ENCODE measurements at regions not wholly inside any gene's neighbourhood (a gene's known extent, or its start where the extent isn't known, plus 50 kb on each side); places are given as distances from the start of the nearest gene placed in this dataset.

DNA sequence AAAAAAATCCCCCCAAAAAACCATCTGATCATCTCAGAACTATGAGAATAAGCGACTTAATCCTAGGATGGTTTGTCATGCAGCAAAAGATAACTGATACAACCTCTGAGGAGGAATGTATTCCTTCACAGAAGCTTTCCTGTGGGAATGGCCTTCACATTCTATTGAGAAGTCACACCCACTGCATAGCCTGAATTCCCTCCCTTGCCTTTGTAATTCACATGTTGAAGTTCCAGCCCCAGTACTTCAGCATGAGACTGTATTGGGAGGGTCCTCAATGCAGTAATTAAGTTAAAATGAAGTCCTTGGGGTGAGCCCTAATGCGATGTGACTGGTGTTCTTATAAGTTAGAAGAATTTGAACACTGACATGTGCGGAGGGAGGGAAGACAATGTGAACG is 395.2 kb downstream of the TUSC7 start:
- Mint-ChIP-seq H3K4me3 (no peak overlapping the region), H3K9me3 (peaks cover 7% of the 10 kb centered on the region), H3K36me3 (peaks cover 5% of the 10 kb centered on the region), H3K27me3 (no peaks in the 10 kb centered on the region), H3K27ac (no peak overlapping the region), H3K4me1 (ENCODE audit: low read depth in 2 of 2) (no peaks in the 10 kb centered on the region)
- ATAC-seq (no peak), DNase-seq (ENCODE audit: low spot score) (no peak)

DNA sequence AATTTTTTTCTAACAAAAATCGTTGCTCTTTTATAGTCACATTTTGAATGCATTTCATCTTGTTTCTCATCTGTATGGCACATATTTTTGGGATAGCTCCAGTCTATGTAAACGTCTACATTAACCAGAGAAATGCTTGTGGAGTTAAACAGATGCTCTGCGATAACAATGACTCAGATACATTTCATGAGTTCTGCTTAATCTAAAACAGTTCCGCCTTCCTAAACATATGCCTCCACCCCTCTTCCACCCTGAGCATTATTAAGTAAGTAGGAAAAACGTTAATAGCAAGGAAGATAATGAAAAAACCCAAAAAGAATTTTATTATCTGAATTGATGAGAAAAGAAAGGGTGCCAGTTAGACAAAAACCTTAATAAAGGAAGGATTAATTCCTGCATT is 396.1 kb downstream of the TUSC7 start:
- Mint-ChIP-seq H3K27ac (no peak overlapping the region), H3K4me1 (ENCODE audit: low read depth in 2 of 2) (no peaks in the 10 kb centered on the region), H3K4me3 (no peak overlapping the region), H3K27me3 (no peaks in the 10 kb centered on the region), H3K9me3 (peaks cover 7% of the 10 kb centered on the region), H3K36me3 (peaks cover 5% of the 10 kb centered on the region)
- no peak for ATAC-seq
- DNase-seq (ENCODE audit: low spot score), result no peak

DNA sequence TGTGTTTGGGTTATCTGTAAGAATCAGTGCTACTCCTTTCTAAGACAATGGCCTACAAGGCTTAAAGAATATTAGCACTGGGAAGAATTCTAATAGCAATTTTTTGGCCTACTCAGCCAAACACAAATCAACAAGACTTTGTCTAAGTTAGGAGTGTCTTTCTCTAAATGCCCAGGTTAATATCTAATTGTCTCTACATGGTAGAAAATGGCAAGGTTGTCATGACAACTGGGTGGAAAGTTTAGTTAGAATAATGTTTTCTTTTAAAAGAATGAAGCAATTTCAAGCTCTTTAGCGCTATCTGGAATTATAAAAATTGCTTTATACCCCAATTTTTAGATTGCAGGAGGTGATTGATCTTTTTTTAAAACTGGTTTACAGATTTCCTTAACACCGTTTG is 396.8 kb downstream of the TUSC7 start:
- ATAC-seq (no peak), DNase-seq (ENCODE audit: low spot score) (no peak)
- Mint-ChIP-seq H3K27me3 (no peaks in the 10 kb centered on the region), H3K4me3 (no peak overlapping the region), H3K36me3 (peaks cover 5% of the 10 kb centered on the region), H3K27ac (no peak overlapping the region), H3K9me3 (peaks cover 7% of the 10 kb centered on the region), H3K4me1 (ENCODE audit: low read depth in 2 of 2) (no peaks in the 10 kb centered on the region)

DNA sequence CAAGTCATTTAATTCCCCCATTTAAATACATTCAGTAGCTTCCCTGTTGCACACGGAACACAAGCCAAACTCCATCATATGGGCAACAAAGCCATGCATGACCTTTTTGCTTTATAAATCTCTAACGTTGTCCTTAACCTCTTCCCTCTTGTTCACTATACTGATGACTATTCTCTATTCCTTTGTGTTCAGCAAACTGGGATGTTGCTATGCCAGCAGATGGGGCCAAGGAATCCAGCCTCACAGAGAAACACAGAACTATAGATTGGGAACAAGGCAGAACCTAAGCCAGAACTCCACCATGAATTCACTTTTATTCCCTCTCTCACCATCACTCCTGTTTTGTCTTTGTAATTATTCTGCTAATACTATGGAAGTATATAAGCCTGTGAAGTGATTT is 398.4 kb downstream of the TUSC7 start:
- Mint-ChIP-seq H3K9me3 (peaks cover 10% of the 10 kb centered on the region), H3K27ac (no peak overlapping the region), H3K27me3 (no peaks in the 10 kb centered on the region), H3K4me3 (no peak overlapping the region), H3K36me3 (peaks cover 5% of the 10 kb centered on the region), H3K4me1 (ENCODE audit: low read depth in 2 of 2) (no peaks in the 10 kb centered on the region)
- no peak for ATAC-seq
- DNase-seq (ENCODE audit: low spot score), result no peak

DNA sequence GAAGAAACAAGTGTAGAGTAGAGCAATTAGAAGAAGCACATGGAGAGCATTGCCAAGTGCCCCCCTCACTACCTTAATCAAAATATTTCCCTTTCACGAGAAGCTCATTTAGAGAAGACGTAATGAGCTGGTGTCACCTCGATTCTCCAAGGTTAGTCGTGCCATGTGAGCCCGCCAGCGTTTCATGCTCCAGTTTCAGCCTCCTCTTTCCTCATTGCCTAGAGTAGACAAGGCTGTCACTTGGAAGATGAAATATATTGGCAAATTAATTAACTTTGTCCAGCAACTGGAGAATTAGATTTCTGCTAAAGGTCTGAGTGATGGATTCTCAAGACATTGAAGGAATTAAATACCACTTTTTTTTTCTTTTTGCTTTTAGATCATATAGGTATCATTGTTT is 399.6 kb downstream of the TUSC7 start:
- DNase-seq (ENCODE audit: low spot score) (no peak), ATAC-seq (no peak)
- Mint-ChIP-seq H3K4me3 (no peak overlapping the region), H3K27ac (no peak overlapping the region), H3K4me1 (ENCODE audit: low read depth in 2 of 2) (no peaks in the 10 kb centered on the region), H3K36me3 (peaks cover 5% of the 10 kb centered on the region), H3K9me3 (peaks cover 10% of the 10 kb centered on the region), H3K27me3 (no peaks in the 10 kb centered on the region)

DNA sequence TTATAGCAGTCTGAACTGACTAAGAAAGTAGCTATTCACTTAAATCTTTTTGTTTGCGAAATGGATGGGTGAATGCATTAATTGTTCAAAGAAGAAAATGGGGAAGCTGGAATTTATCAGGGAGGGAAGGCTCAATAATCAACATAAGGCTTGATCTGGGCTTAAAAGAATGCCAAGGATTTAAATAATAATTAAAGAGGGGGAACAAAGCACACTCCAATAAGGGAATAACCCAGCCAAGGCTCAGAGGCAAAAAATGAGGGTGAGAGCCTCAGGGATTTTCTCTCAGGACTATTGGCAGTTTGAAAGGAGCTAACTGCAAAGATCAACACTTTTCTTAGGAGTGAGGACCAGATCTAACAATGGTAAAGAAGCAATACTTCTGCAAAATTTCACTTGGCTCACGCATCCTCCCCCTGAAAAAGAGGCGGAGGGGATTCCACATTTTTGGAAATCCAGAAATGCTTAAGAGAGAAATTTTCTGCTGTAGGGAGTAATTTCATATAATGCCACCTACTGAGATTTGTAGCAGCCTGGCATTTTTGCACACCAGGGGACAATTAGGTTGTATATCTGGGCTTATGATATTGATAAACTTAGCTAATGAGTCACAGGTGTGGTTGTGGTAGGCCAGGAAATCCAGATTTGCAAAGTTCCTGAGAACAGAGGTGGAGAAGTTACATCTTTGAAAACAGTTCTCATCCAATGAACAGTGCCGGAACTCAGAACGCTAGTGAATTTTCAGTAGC is 405.1 kb downstream of the TUSC7 start:
- DNase-seq (ENCODE audit: low spot score), result no peak
- no peak for ATAC-seq
- no peaks in the 10 kb centered on the region for H3K4me1 Mint-ChIP-seq (ENCODE audit: low read depth in 2 of 2)
- no peaks in the 10 kb centered on the region for H3K27me3 Mint-ChIP-seq
- peaks cover 18% of the 10 kb centered on the region for H3K9me3 Mint-ChIP-seq
- no peak overlapping the region for H3K27ac Mint-ChIP-seq
- no peaks in the 10 kb centered on the region for H3K36me3 Mint-ChIP-seq
- H3K4me3 Mint-ChIP-seq, result no peak overlapping the region

DNA sequence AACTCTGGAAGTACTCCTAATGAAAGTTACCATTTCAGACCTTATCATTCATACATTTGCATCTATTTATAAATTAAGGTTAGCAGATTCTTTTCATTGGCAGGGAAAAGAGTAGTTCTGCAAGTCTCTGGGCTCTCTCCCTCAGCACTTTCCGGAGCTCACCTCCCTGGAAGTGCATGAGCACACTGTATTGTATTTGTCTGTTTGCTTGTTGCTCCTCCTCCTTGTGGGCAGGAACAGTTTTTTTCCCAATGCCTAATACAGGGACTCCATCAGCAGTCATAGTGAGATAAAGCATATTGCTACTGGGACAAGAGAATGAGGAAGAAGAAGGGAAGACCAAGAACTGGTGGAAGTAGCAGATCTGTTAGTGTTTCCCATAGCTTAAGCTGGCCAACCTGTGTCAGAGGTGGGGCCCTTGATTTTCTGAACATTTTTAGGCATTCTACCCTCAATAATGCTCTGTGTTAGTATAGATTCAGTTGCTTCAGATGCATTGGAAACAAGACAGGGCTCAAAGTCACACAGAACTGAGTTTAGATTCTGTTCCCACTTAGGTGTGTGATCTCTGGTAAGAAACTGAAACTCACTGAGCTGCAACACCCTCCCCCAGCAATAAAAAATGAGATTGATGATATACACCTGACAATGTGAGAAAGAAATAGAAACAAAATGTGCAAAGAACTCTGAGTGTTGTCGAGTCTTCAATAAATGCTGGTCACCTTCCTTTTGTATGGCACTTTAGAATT is 407.8 kb downstream of the TUSC7 start:
- no peaks in the 10 kb centered on the region for H3K36me3 Mint-ChIP-seq

DNA sequence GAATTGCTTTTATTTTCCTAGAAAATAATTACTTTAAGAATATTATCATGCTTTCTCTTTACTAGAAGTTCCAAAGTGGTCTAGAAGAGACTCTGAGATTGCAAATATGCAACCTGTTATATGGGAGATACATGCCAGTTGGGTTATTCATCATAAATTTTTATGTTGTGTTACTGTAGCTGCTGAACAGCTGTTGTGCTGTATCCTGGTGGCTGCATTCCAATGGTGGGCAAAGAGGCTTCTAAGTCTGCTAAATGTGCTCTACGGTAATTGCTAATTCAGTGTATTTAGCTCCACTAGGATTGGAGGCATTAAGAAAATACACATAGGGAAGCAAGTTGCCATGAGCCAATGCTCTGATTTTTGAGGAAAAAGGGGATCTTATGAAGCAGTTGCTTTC is 409.0 kb downstream of the TUSC7 start:
- Mint-ChIP-seq H3K4me1 (ENCODE audit: low read depth in 2 of 2) (no peaks in the 10 kb centered on the region), H3K27me3 (no peaks in the 10 kb centered on the region), H3K36me3 (no peaks in the 10 kb centered on the region), H3K9me3 (peaks cover 15% of the 10 kb centered on the region), H3K4me3 (no peak overlapping the region), H3K27ac (no peak overlapping the region)
- ATAC-seq (no peak), DNase-seq (ENCODE audit: low spot score) (no peak)

More for the DNA sequence above, 407.8 kb downstream of the TUSC7 start:
- no peak overlapping the region for H3K4me3 Mint-ChIP-seq
- H3K27me3 Mint-ChIP-seq, result no peaks in the 10 kb centered on the region
- DNase-seq (ENCODE audit: low spot score) (no peak), ATAC-seq (no peak)
- no peaks in the 10 kb centered on the region for H3K4me1 Mint-ChIP-seq (ENCODE audit: low read depth in 2 of 2)
- H3K27ac Mint-ChIP-seq, result no peak overlapping the region
- peaks cover 18% of the 10 kb centered on the region for H3K9me3 Mint-ChIP-seq

DNA sequence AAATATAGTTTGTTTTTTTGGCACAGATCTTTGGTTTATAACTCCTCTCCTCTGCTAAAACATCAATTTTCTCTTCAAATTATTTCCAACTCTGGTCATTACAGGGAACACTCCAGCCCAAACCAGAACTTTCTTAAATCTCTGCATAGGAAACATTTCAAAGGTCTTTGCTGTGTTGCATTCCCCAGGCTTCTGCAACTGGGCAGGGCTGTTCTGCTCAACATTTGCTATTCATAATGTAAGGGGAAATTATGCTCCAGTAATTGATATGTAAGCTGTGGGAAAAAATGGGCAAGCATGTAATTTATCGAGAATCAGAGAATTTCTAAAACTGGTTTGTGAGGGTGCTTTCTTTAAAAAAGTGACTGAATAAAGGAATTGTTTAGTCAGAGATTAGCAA is 410.4 kb downstream of the TUSC7 start:
- no peak for ATAC-seq
- DNase-seq (ENCODE audit: low spot score), result no peak
- Mint-ChIP-seq H3K36me3 (no peaks in the 10 kb centered on the region), H3K9me3 (peaks cover 8% of the 10 kb centered on the region), H3K27me3 (no peaks in the 10 kb centered on the region), H3K4me3 (no peak overlapping the region), H3K4me1 (ENCODE audit: low read depth in 2 of 2) (no peaks in the 10 kb centered on the region), H3K27ac (no peak overlapping the region)

DNA sequence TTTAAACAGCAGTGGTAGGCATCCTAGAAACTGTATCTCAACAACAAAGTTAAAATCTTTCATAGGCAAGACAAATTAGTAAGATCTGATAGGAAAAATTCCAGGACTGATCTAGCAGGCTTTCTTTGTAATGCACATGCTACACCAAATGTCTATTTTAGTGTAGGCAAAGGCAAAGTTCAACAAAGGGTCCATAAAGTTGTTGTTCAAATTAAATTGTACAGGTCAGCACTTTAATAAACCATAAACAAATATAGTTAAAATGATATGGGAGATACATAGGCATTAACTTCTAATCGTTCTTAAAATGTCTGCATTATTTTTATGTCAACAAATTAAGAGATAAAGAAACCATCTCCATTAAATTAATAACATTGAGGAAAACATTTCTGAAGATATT is 413.0 kb downstream of the TUSC7 start:
- H3K4me3 Mint-ChIP-seq, result no peak overlapping the region
- H3K27ac Mint-ChIP-seq, result no peak overlapping the region
- no peaks in the 10 kb centered on the region for H3K27me3 Mint-ChIP-seq
- H3K4me1 Mint-ChIP-seq (ENCODE audit: low read depth in 2 of 2), result no peaks in the 10 kb centered on the region
- DNase-seq (ENCODE audit: low spot score) (no peak), ATAC-seq (no peak)
- no peaks in the 10 kb centered on the region for H3K36me3 Mint-ChIP-seq
- peaks cover under 1% of the 10 kb centered on the region for H3K9me3 Mint-ChIP-seq

DNA sequence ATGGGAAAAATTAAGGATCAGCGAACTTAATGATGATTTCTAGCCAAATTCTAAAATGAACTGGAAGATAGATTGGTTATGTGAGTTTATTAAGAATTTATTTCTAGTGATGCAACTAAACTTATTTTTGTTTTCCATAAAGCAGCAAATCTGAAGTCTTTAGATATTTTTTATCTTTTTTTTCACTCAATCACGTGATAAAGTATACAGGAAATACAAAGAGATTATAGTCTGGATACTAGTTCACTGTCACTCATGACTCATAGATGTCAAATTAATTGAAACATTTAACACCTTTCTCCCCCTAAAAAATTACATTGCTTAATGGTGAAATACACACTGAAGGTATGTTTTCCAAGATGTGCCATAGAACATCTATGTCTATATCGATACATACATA is 416.9 kb downstream of the TUSC7 start:
- H3K9me3 Mint-ChIP-seq, result no peaks in the 10 kb centered on the region
- H3K4me1 Mint-ChIP-seq (ENCODE audit: low read depth in 2 of 2), result no peaks in the 10 kb centered on the region
- ATAC-seq (no peak), DNase-seq (ENCODE audit: low spot score) (no peak)
- H3K36me3 Mint-ChIP-seq, result no peaks in the 10 kb centered on the region
- H3K27me3 Mint-ChIP-seq, result no peaks in the 10 kb centered on the region
- no peak overlapping the region for H3K27ac Mint-ChIP-seq
- no peak overlapping the region for H3K4me3 Mint-ChIP-seq

DNA sequence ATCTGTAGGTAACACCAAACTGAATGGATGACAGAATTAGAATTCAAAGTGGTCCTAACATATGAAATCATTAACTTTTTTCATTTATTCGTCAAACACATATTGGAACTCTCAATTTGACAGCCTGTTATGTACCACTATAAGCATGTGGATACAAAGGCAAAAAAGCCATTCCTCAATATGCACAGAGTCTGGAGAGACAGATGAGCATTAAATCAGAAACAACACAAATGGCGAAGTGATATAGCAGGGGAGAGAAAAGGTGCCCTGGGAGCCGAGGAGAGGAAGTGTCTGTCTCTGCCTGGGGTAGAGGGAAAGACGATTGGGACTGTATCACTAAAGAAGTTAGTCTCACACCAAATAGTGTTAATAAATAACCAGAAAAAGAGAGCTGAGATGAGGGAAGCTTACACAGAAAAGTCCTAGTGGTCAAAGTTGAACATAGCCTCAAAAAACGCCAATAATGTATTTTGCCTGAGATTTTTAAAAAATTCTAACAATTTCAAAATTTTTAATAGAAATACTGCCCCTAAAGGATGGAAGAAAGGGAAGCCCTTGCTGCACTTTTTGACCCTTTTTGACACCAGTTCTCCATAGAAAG is 417.5 kb downstream of the TUSC7 start:
- Mint-ChIP-seq H3K27me3 (no peaks in the 10 kb centered on the region), H3K9me3 (no peaks in the 10 kb centered on the region), H3K4me3 (no peak overlapping the region), H3K4me1 (ENCODE audit: low read depth in 2 of 2) (no peaks in the 10 kb centered on the region), H3K27ac (no peak overlapping the region), H3K36me3 (no peaks in the 10 kb centered on the region)
- ATAC-seq, result no peak
- no peak for DNase-seq (ENCODE audit: low spot score)

DNA sequence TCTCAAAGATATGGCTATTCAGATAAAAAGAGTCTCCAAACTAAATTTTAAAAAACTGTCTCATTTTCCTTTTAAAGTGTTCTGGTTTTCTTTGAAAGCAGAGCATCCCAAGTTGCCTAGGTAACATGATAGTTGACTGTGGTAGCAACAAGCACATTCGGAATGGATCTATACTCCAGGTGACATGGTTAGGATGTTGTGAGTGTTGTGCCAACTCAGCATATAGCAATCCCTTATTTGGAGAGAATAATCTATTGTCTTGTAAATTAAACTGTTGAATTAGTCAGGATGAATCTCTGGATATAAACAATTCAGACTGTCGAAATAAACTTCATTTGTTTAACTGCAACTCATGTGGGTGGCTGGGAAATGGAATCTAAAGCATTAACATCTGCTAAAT is 418.6 kb downstream of the TUSC7 start:
- Mint-ChIP-seq H3K27ac (no peak overlapping the region), H3K27me3 (no peaks in the 10 kb centered on the region), H3K4me1 (ENCODE audit: low read depth in 2 of 2) (no peaks in the 10 kb centered on the region), H3K9me3 (no peaks in the 10 kb centered on the region), H3K4me3 (no peak overlapping the region), H3K36me3 (no peaks in the 10 kb centered on the region)
- DNase-seq (ENCODE audit: low spot score) (no peak), ATAC-seq (no peak)

DNA sequence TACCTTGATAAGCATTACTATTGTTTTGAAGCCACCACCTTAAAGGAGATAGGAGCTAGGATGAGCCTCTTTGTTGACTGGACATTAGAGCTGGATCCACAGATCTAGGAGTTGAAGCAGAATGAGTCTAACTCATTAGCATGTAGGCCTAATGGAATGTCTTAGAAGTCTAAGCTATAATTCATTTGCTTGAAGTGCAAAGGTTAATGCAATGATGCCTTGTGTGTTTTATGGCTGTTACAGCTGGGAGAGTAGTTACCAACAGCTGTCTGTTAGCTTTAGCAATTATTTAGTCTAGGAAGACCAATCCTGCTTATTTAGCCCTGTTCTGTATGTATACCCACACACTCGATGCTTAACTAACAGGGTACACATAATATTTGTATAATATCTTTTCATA is 419.3 kb downstream of the TUSC7 start:
- ATAC-seq (no peak), DNase-seq (ENCODE audit: low spot score) (no peak)
- Mint-ChIP-seq H3K36me3 (no peaks in the 10 kb centered on the region), H3K27ac (no peak overlapping the region), H3K9me3 (no peaks in the 10 kb centered on the region), H3K27me3 (no peaks in the 10 kb centered on the region), H3K4me1 (ENCODE audit: low read depth in 2 of 2) (no peaks in the 10 kb centered on the region), H3K4me3 (no peak overlapping the region)
